ENCODE measurements at regions not wholly inside any gene's neighbourhood (a gene's known extent, or its start where the extent isn't known, plus 50 kb on each side); places are given as distances from the start of the nearest gene placed in this dataset.

DNA sequence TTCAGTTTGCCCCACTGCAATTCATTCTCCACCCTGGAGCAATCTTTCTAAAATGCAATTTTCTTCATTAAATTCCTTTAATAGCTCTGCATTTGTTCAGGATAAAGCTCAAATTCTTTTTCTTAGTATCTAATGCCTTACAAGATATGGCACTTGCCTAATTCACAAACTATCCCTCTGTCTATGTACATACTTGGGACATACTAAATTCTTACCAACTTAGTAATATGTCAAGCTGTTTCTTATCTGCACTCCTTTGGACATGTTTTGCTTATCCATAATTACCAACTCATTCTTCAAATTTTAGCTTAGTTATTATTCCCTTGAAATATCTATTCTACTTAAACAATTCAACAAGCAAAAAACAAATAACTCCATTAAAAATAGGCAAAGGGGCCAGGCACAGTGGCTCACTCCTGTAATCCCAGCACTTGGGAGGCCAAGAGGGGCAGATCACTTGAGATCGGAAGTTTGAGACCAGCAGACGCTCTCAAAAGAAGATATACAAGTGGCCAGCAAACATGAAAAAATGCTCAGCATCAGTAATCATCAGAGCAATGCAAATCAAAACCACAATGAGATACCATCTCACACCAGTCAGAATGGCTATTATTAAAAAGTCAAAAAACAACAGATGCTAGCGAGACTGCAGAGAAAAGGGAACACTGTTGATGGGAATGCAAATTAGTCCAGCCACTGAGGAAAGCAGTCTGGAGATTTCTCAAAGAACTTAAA is 96.9 kb downstream of the FAM76B start:
- TF ChIP-seq CTCF (IDR thresholded peaks at IDR 0.05) (no peak), POLR2A (IDR thresholded peaks at IDR 0.05) (no peak)
